Activated T-cell treated with anti-CD3 and anti-CD28 coated beads, Interleukin-2, amount 50 U/mL, for 24 hours (primary cell): ENCODE measurements at regions not wholly inside any gene's neighbourhood (a gene's known extent, or its start where the extent isn't known, plus 50 kb on each side); places are given as distances from the start of the nearest gene placed in this dataset.
"Not testable (repeated sequence)": the region's sequence is repeated elsewhere in the genome, so short reads cannot be mapped to it uniquely, and the experiment has no call there.

Experiments used
- DNase-seq: peaks from one replicate; pipeline ENCODE4 v3.0.0-alpha.2; 2020
- H3K27ac Mint-ChIP-seq: 2 replicates; pipeline ENCODE4 v1.8.0; 2020; ENCODE audit warnings: mild to moderate bottlenecking, mixed read lengths
- H3K27me3 Mint-ChIP-seq: 2 replicates; pipeline ENCODE4 v1.8.0; 2020; ENCODE audit warnings: mixed read lengths
- H3K36me3 Mint-ChIP-seq: 2 replicates; pipeline ENCODE4 v1.8.0; 2020; ENCODE audit warnings: low read depth, mixed read lengths
- H3K4me1 Mint-ChIP-seq: 2 replicates; pipeline ENCODE4 v1.8.0; 2020; ENCODE audit warnings: low read depth, mixed read lengths
- H3K4me3 Mint-ChIP-seq: 2 replicates; pipeline ENCODE4 v1.8.0; 2020; ENCODE audit warnings: mild to moderate bottlenecking, moderate library complexity, mixed read lengths
- H3K9me3 Mint-ChIP-seq: 2 replicates; pipeline ENCODE4 v1.8.0; 2020; ENCODE audit warnings: mixed read lengths

DNA sequence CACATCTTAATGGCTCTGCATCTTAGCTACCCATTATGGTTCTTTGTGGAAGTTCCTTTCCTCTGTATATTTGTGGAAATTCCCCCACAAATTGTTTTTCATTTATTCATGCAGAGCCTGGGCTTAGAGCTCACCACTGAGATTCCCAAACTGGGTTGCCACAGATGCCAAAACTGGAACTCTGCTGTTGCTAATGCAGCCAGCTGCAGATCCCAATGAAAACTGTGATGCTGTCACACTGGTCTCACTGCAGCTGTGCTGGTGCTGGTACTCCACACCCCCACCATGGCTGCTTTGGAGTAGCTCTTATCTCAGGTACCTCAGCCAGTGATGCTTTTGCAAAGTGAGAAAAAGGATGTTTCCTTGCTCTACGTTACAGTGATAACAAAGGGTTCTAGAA is 87.7 kb downstream of the DCK start:
- no peaks in the 10 kb centered on the region for H3K9me3 Mint-ChIP-seq
- no peaks in the 10 kb centered on the region for H3K27me3 Mint-ChIP-seq
- no peak overlapping the region for H3K4me3 Mint-ChIP-seq
- DNase-seq: no peak
- H3K27ac Mint-ChIP-seq: no peak overlapping the region
- no peaks in the 10 kb centered on the region for H3K36me3 Mint-ChIP-seq
- H3K4me1 Mint-ChIP-seq: no peaks in the 10 kb centered on the region

DNA sequence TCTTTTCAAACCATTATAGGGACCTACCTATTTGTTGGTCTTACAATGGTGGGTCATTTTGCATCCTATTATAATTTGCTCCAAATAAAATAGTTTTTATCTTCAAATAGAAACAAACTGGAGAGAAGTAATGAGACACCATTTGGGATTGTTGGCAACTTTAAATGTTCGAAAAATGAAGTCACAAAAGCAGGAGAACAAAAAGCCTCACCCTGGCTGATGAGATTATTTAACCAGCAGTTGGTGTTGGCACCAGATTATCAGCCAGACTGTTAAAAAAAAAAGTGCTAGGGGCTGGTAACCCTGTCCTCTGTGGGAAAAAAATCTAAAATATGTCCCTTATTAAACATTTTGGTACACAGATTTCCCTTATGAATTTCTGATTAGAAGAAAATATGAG is 100.3 kb downstream of the DCK start:
- DNase-seq: no peak
- Mint-ChIP-seq H3K4me3 (no peak overlapping the region), H3K4me1 (peaks cover 9% of the 10 kb centered on the region), H3K9me3 (no peaks in the 10 kb centered on the region), H3K27ac (no peak overlapping the region), H3K36me3 (no peaks in the 10 kb centered on the region), H3K27me3 (peaks cover 8% of the 10 kb centered on the region)

- DNase-seq: no peak
- no peaks in the 10 kb centered on the region for H3K36me3 Mint-ChIP-seq
- H3K27me3 Mint-ChIP-seq: peaks cover 8% of the 10 kb centered on the region
- H3K4me3 Mint-ChIP-seq: no peak overlapping the region
- no peaks in the 10 kb centered on the region for H3K9me3 Mint-ChIP-seq
- no peak overlapping the region for H3K27ac Mint-ChIP-seq
- H3K4me1 Mint-ChIP-seq: peaks cover 9% of the 10 kb centered on the region
These were observed 100.8 kb downstream of the DCK start for GRCh38 chr4:71094201-71094600.

- no peak overlapping the region for H3K27ac Mint-ChIP-seq
- no peak for DNase-seq
- H3K36me3 Mint-ChIP-seq: no peaks in the 10 kb centered on the region
- no peak overlapping the region for H3K4me3 Mint-ChIP-seq
- H3K9me3 Mint-ChIP-seq: no peaks in the 10 kb centered on the region
- H3K27me3 Mint-ChIP-seq: peaks cover 8% of the 10 kb centered on the region
- peaks cover 9% of the 10 kb centered on the region for H3K4me1 Mint-ChIP-seq
These were observed 101.7 kb downstream of the DCK start for GRCh38 chr4:71095141-71095540.

GRCh38 chr4:71095545-71095944 is 102.1 kb downstream of the DCK start:
- Mint-ChIP-seq H3K9me3 (no peaks in the 10 kb centered on the region), H3K36me3 (no peaks in the 10 kb centered on the region), H3K27ac (no peak overlapping the region), H3K4me3 (peak overlapping the region; percentile 8), H3K27me3 (peaks cover 8% of the 10 kb centered on the region), H3K4me1 (peaks cover 9% of the 10 kb centered on the region)
- DNase-seq: no peak

DNA sequence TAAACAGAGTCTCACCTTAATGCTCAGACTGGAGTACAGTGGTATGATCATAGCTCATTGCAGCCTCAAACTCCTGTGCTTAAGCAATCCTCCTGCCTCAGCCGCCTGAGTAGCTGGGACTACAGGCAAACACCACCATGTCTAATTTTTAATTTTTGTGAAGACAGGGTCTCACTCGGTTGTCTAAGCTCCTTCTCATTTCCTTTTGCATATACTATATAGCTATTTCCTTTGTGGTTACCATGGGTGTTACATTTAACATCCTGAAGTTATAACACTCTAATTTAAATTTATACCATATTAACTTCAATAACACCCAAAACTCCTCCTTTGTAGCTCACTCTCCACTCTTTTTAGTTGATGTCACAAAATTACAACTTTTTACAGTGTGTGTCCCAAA is 114.3 kb downstream of the DCK start:
- H3K27me3 Mint-ChIP-seq: no peaks in the 10 kb centered on the region
- H3K9me3 Mint-ChIP-seq: no peaks in the 10 kb centered on the region
- peaks cover 40% of the 10 kb centered on the region for H3K4me1 Mint-ChIP-seq
- H3K27ac Mint-ChIP-seq: peak overlapping the region; percentile 67
- no peaks in the 10 kb centered on the region for H3K36me3 Mint-ChIP-seq
- H3K4me3 Mint-ChIP-seq: no peak overlapping the region
- no peak for DNase-seq

- H3K27me3 Mint-ChIP-seq: no peaks in the 10 kb centered on the region
- no peaks in the 10 kb centered on the region for H3K9me3 Mint-ChIP-seq
- no peak overlapping the region for H3K27ac Mint-ChIP-seq
- no peak for DNase-seq
- no peaks in the 10 kb centered on the region for H3K36me3 Mint-ChIP-seq
- H3K4me1 Mint-ChIP-seq: peaks cover 40% of the 10 kb centered on the region
- H3K4me3 Mint-ChIP-seq: no peak overlapping the region
These were observed 117.0 kb downstream of the DCK start for GRCh38 chr4:71110499-71110898.

DNA sequence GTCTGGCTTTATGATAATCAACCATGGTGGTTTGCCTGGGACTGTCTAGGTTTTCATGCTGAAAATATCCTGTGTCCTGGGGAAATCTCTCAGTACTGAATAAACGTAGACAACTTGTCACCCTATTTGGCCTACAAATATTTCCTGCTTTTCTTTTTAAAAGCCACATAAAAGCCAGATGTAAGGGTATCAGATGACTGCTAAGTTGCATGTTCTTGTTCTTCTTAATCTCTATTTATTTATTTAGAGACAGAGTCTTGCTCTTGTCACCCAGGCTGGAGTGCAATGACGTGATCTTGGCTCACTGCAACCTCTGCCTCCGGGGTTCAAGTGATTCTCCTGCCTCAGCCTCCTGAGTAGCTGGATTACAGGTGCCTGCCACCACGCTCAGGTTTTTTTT is 117.7 kb downstream of the DCK start:
- H3K36me3 Mint-ChIP-seq, H3K4me3 Mint-ChIP-seq, H3K27ac Mint-ChIP-seq, DNase-seq, H3K27me3 Mint-ChIP-seq, H3K9me3 Mint-ChIP-seq: not testable (repeated sequence)
- H3K4me1 Mint-ChIP-seq: peaks cover 40% of the 10 kb centered on the region

GRCh38 chr4:71113294-71113693 is 119.8 kb downstream of the DCK start:
- H3K27me3 Mint-ChIP-seq: no peaks in the 10 kb centered on the region
- peaks cover 26% of the 10 kb centered on the region for H3K4me1 Mint-ChIP-seq
- H3K36me3 Mint-ChIP-seq: no peaks in the 10 kb centered on the region
- H3K4me3 Mint-ChIP-seq: no peak overlapping the region
- no peaks in the 10 kb centered on the region for H3K9me3 Mint-ChIP-seq
- no peak overlapping the region for H3K27ac Mint-ChIP-seq
- DNase-seq: no peak

DNA sequence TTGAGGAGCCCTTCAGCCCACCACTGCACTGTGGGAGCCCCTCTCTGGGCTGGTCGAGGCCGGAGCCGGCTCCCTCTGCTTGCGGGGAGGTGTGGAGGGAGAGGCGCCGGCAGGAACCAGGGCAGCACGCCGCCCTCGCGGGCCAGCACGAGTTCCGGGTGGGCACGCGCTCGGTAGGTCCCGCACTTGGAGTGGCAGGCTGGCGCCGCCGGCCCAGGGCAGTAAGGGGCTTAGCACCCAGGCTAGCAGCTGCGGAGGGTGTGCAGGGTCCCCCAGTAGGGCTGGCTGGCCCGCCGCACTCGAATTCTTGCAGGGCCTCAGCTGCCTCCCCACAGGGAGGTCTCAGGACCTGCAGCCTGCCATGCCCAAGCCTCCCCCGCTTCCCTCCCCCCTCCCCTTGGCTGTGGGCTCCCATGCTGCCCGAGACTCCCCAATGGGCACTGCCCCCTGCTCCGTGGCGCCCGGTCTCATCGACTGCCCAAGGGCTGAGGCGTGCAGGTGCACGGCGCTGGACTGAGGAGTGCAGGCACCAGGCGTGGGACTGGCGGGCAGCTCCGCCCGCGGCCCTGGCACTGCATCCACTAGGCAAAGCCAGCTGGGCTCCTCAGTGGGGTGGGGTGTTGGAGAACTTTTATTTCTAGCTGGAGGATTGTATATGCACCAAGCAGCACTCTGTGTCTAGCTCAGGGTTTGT is 127.5 kb downstream of the DCK start:
- Mint-ChIP-seq H3K4me3 (no peak overlapping the region), H3K36me3 (no peaks in the 10 kb centered on the region), H3K4me1 (no peaks in the 10 kb centered on the region), H3K27me3 (no peaks in the 10 kb centered on the region), H3K9me3 (no peaks in the 10 kb centered on the region), H3K27ac (no peak overlapping the region)
- DNase-seq: no peak

DNA sequence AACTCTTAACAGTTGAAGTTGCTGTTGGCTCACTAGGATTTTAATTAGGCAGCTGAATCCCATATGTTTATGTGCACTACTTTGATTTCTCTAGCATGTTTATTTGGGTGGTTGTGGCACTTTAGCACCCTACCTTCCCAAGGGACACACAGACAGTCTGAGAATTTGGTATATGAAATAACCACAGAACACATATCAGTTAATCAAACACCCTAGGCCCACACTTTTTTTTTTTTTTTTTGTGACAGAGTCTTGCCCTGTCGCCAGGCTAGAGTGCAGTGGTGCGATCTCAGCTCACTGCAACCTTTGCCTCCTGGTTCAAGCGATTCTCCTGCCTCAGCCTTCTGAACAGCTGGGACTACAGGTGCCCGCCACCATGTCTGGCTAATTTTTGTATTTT is 130.5 kb downstream of the DCK start:
- Mint-ChIP-seq H3K9me3 (no peaks in the 10 kb centered on the region), H3K27me3 (no peaks in the 10 kb centered on the region), H3K4me3 (no peak overlapping the region), H3K27ac (no peak overlapping the region), H3K4me1 (peaks cover 4% of the 10 kb centered on the region), H3K36me3 (no peaks in the 10 kb centered on the region)
- DNase-seq: no peak

DNA sequence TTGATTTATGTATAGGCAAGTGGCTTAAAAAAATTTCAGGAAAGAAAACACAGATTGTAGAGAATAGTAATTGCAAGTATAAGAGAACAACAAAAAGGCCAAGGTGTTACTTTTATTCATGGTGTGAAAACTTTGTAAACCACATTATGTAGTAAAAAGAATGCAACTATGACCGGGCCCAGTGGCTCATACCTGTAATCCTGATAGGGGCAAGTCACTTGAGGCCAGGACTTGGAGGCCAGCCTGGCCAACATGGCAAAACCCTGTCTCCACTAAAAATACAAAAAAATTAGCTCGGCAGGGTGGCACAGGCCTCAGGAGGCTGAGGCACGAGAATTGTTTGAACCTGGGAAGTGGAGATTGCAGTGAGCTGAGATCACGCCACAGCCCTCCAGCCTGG is 131.7 kb downstream of the DCK start:
- no peak for DNase-seq
- peaks cover 4% of the 10 kb centered on the region for H3K4me1 Mint-ChIP-seq
- H3K4me3 Mint-ChIP-seq: no peak overlapping the region
- no peaks in the 10 kb centered on the region for H3K27me3 Mint-ChIP-seq
- H3K27ac Mint-ChIP-seq: no peak overlapping the region
- H3K9me3 Mint-ChIP-seq: no peaks in the 10 kb centered on the region
- no peaks in the 10 kb centered on the region for H3K36me3 Mint-ChIP-seq

DNA sequence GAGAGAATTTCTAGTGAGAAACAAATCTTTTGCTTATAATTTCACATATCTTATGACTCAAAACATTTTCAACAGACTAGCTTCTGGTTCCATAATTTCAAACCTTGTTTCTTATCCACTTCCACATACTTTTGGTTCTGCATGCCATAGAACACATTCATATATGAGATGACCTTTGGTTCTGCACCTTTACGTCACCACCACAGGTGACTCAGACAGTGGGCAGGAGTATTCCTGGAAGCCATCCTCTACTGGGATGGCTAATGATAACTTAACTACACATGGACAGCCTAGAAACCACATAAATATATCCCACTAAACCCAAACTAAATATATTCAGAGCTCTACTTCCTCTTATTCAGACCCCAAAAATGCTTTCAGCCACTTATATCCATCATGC is 133.3 kb downstream of the DCK start:
- no peaks in the 10 kb centered on the region for H3K27me3 Mint-ChIP-seq
- H3K9me3 Mint-ChIP-seq: no peaks in the 10 kb centered on the region
- no peak overlapping the region for H3K27ac Mint-ChIP-seq
- H3K4me1 Mint-ChIP-seq: peaks cover 4% of the 10 kb centered on the region
- H3K36me3 Mint-ChIP-seq: no peaks in the 10 kb centered on the region
- H3K4me3 Mint-ChIP-seq: no peak overlapping the region
- DNase-seq: no peak

GRCh38 chr4:71130827-71131603 is 137.6 kb downstream of the DCK start:
- H3K4me1 Mint-ChIP-seq: peaks cover 4% of the 10 kb centered on the region
- no peak for DNase-seq
- no peaks in the 10 kb centered on the region for H3K27me3 Mint-ChIP-seq
- no peak overlapping the region for H3K4me3 Mint-ChIP-seq
- H3K36me3 Mint-ChIP-seq: no peaks in the 10 kb centered on the region
- no peak overlapping the region for H3K27ac Mint-ChIP-seq
- no peaks in the 10 kb centered on the region for H3K9me3 Mint-ChIP-seq

DNA sequence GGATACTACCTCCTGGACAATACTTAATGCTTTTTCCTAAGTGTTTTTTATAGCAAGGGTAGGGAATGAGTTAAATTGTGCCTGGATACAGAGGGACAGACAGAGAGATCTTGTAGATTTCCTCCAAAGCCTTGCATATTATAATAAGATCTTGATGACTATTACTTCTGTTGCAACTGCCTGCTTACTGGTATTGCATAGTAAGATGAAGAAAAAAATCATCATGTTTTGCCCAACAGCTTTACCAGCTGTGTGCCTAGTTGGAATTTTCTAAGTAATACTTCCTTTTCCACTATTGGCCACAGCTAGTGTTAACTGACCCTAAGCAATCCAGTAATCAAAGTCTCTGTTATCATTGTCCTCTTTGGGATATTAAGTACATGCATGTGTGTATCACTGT is 139.0 kb downstream of the DCK start:
- no peak for DNase-seq
- H3K27me3 Mint-ChIP-seq: no peaks in the 10 kb centered on the region
- no peaks in the 10 kb centered on the region for H3K4me1 Mint-ChIP-seq
- H3K36me3 Mint-ChIP-seq: no peaks in the 10 kb centered on the region
- no peak overlapping the region for H3K4me3 Mint-ChIP-seq
- no peaks in the 10 kb centered on the region for H3K9me3 Mint-ChIP-seq
- H3K27ac Mint-ChIP-seq: no peak overlapping the region
